ENCODE measurements at regions not wholly inside any gene's neighbourhood (a gene's known extent, or its start where the extent isn't known, plus 50 kb on each side); places are given as distances from the start of the nearest gene placed in this dataset.
"Not testable (repeated sequence)": the region's sequence is repeated elsewhere in the genome, so short reads cannot be mapped to it uniquely, and the experiment has no call there.

- no peak for ATAC-seq
- no peak for DNase-seq
- no peak overlapping the region for H3K27ac ChIP-seq
- H3K36me3 ChIP-seq: no peaks in the 10 kb centered on the region
- no peaks in the 10 kb centered on the region for H3K27me3 ChIP-seq
- H3K9me3 ChIP-seq: no peaks in the 10 kb centered on the region
- TF ChIP-seq CTCF (IDR thresholded peaks at IDR 0.05): no peak
- H3K4me3 ChIP-seq: no peak overlapping the region
- intact Hi-C loops (cut with DNase I): no loop called here
- no peaks in the 10 kb centered on the region for H3K4me1 ChIP-seq
Observed at GRCh38 chr2:204389856-204390255, 155.4 kb upstream of the PARD3B start.

- Histone ChIP-seq H3K4me3 (no peak overlapping the region), H3K9me3 (no peaks in the 10 kb centered on the region), H3K27ac (no peak overlapping the region), H3K36me3 (no peaks in the 10 kb centered on the region), H3K4me1 (no peaks in the 10 kb centered on the region), H3K27me3 (no peaks in the 10 kb centered on the region)
- no peak for TF ChIP-seq CTCF (IDR thresholded peaks at IDR 0.05)
- DNase-seq: no peak
- intact Hi-C loops (cut with DNase I): no loop called here
- no peak for ATAC-seq
Observed at GRCh38 chr2:204395539-204395938, 149.7 kb upstream of the PARD3B start.

- ATAC-seq (no peak), DNase-seq (no peak)
- Histone ChIP-seq H3K9me3 (no peaks in the 10 kb centered on the region), H3K36me3 (no peaks in the 10 kb centered on the region), H3K27me3 (no peaks in the 10 kb centered on the region), H3K4me1 (no peaks in the 10 kb centered on the region), H3K4me3 (no peak overlapping the region), H3K27ac (no peak overlapping the region)
- no peak for TF ChIP-seq CTCF (IDR thresholded peaks at IDR 0.05)
- intact Hi-C loops (cut with DNase I): no loop called here
Observed at GRCh38 chr2:204401114-204401513, 144.2 kb upstream of the PARD3B start.

DNA sequence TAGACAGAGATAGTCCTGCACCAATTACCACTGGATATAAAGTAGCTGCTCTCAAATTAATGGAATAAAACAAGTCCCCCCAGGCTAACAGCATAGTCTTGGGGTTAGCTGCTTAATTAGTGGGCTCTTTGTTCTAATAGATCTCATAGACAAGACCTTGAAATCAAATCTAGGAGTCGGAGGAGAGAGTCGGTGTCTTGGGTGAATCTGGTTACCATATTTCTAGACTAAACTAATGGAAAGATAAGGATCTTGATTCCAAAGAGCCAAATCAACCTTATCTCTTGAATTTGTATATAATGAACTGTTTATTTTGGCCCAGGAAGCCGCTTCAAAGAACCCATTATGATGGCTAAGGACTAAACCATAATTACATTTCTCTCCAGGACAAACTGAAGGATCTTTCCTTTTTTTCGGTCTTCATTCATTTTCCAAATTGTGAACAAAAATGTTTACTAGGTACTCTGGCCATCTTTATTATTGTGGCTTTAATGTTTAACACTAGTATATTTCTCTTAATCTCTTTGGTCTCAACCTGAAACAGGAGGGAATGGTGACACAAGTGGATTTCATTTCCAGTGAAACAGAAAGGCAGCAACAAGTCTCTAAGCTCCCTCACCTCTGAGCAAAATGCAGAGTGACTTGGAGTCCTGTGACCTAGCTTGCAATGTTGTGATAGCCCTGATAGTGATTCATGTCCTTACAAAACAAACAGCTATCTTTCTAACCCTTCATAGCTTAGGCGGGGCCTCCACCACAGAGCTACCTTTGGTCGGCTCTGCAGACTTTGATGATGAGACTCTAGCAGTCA, 137.9 kb upstream of the PARD3B start:
- TF ChIP-seq CTCF (IDR thresholded peaks at IDR 0.05): no peak

DNA sequence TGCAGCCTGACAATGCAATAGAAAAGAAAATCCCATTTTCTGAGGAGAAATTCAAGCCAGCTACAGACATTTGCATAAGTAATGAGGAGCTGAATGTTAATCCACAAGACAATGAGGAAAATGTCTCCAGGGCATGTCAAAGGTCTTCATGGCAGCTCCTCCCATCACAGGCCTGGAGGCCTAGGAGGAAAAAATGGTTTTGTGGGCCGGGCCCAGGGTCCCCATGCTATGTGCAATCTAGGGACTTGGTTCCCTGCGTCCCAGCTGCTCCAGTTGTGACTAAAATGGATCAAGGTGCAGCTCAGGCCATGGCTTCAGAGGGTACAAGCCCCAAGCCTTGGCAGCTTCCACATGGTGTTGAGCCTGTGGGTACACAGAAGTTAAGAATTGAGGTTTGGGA, 132.5 kb upstream of the PARD3B start:
- H3K36me3 ChIP-seq; H3K4me3 ChIP-seq; DNase-seq; H3K27ac ChIP-seq; H3K4me1 ChIP-seq; intact Hi-C loops (cut with DNase I); H3K27me3 ChIP-seq; ATAC-seq: not testable (repeated sequence)
- H3K9me3 ChIP-seq: peaks cover 0 to 18% of the 10 kb centered on the region in 2 donors

More for the DNA sequence above, 137.9 kb upstream of the PARD3B start:
- peaks cover 0 to 7% of the 10 kb centered on the region in 2 donors for H3K9me3 ChIP-seq
- H3K4me3 ChIP-seq: no peak overlapping the region
- H3K27me3 ChIP-seq: no peaks in the 10 kb centered on the region
- H3K36me3 ChIP-seq: no peaks in the 10 kb centered on the region
- no peak for DNase-seq
- H3K4me1 ChIP-seq: no peaks in the 10 kb centered on the region
- H3K27ac ChIP-seq: no peak overlapping the region
- intact Hi-C loops (cut with DNase I): no loop called here
- no peak for ATAC-seq
